ENCODE measurements at regions not wholly inside any gene's neighbourhood (a gene's known extent, or its start where the extent isn't known, plus 50 kb on each side); places are given as distances from the start of the nearest gene placed in this dataset.

- Histone ChIP-seq H2BK120ac (replicated peaks; ENCODE audit: low read depth, low read length) (no peak overlapping the region), H3K23me2 (ENCODE audit: low read depth, low read length) (no peaks in the 10 kb centered on the region), H2BK5ac (ENCODE audit: low read depth, low read length) (no peak overlapping the region), H4K5ac (ENCODE audit: insufficient read length, low read depth, low read length) (no peak overlapping the region), H2BK15ac (ENCODE audit: low read length) (no peak overlapping the region), H3K56ac (replicated peaks; ENCODE audit: insufficient read length, low read depth, low read length) (no peak overlapping the region), H3K27me3 (replicated peaks in 1 of 4; ENCODE audit: control insufficient read depth in 3 of 4, extremely low read depth in 1 of 4, insufficient read depth in 3 of 4, low read length in 3 of 4) (no peaks in the 10 kb centered on the region), H4K20me1 (replicated peaks in 1 of 2; ENCODE audit: control insufficient read depth in 1 of 2, insufficient read depth in 2 of 2, low read length in 2 of 2) (no peaks in the 10 kb centered on the region), H3K9me3 (ENCODE audit: insufficient read depth in 2 of 2, low read depth in 1 of 2, low read length in 1 of 2) (no peaks in the 10 kb centered on the region), H4K8ac (ENCODE audit: extremely low read depth, insufficient read depth, low read length) (no peak overlapping the region), H3K36me3 (ENCODE audit: control insufficient read depth in 2 of 4, insufficient read depth in 4 of 4, low read length in 3 of 4) (no peaks in the 10 kb centered on the region), H3K14ac (ENCODE audit: insufficient read length) (no peak overlapping the region), H3K79me1 (ENCODE audit: low read depth, low read length) (no peaks in the 10 kb centered on the region), H4K91ac (replicated peaks; ENCODE audit: insufficient read length, low read length) (no peak overlapping the region), H3K79me2 (ENCODE audit: control insufficient read depth in 1 of 2, insufficient read depth in 2 of 2, low read length in 2 of 2) (no peaks in the 10 kb centered on the region), H3K9ac (replicated peaks in 1 of 4; ENCODE audit: extremely low read depth in 1 of 4, low read depth in 3 of 4, low read length in 3 of 4) (no peak overlapping the region), H2BK20ac (ENCODE audit: low read length) (no peak overlapping the region), H3K4ac (replicated peaks; ENCODE audit: insufficient read length, low read depth, low read length) (no peak overlapping the region), H3K18ac (ENCODE audit: extremely low read depth, low read length) (no peak overlapping the region), H3K4me2 (ENCODE audit: insufficient read depth in 1 of 2, low read depth in 2 of 2, low read length in 2 of 2) (no peak overlapping the region), H3K27ac (ENCODE audit: low read depth, low read length) (no peak overlapping the region), H2AK5ac (ENCODE audit: low read depth, low read length) (no peak overlapping the region), H3K4me3 (ENCODE audit: extremely low read depth in 1 of 4, insufficient read depth in 2 of 4, low read depth in 3 of 4, low read length in 4 of 4) (no peak overlapping the region), H3K4me1 (replicated peaks in 1 of 4; ENCODE audit: control insufficient read depth in 3 of 4, insufficient read depth in 4 of 4, low read length in 3 of 4) (peaks cover 0 to 7% (median 0%) of the 10 kb centered on the region in 4 experiments; a peak in 1 of 7 replicates), H2AFZ (ENCODE audit: low read length) (peak overlapping the region; percentile 92), H2BK12ac (ENCODE audit: low read depth, low read length) (no peak overlapping the region), H3K23ac (ENCODE audit: insufficient read length) (no peak overlapping the region)
- ChIA-PET CTCF (ENCODE audit: partially characterized antibody) (interaction anchor here (1.3 kb wide), 2 partner anchors 11 to 236 kb away, joined by 3 read pairs; no protein-coding TSS in a partner anchor), POLR2A (ENCODE audit: partially characterized antibody) (no interaction called here)
- no peak for FAIRE-seq
- DNase-seq (ENCODE audit: low read depth in 1 of 2, low spot score in 2 of 2): no peak
- WGBS, 2 experiments (ENCODE audit: extremely low coverage in 1 of 2, insufficient coverage in 1 of 2, insufficient read length in 1 of 2, insufficient replicate concordance in 2 of 2, low coverage in 1 of 2, low lambda C conversion rate in 2 of 2, missing lambda C conversion rate in 1 of 2): 70% methylated on average over 4 of the region's 4 CpGs; no CpG with 5 or more reads in 1 of the 2 experiments
- TF ChIP-seq TAF7 (optimal IDR thresholded peaks at IDR 0.05; ENCODE audit: borderline replicate concordance, low read depth, low read length): no peak
- no peak for TF ChIP-seq CBX8 (IDR thresholded peaks at IDR 0.05; ENCODE audit: borderline replicate concordance, low read depth, low read length)
- TF ChIP-seq RAD21 (IDR thresholded peaks at IDR 0.05 in 1 of 2, conservative IDR thresholded peaks at IDR 0.05 in 1 of 2; ENCODE audit: low read depth in 2 of 2, low read length in 2 of 2): no peak
- no peak for TF ChIP-seq SIX5 (IDR thresholded peaks at IDR 0.05; ENCODE audit: low read depth, low read length)
- no peak for TF ChIP-seq YY1 (IDR thresholded peaks at IDR 0.05; ENCODE audit: low read depth, low read length)
- no peak for TF ChIP-seq NRF1 (IDR thresholded peaks at IDR 0.05; ENCODE audit: low read depth, low read length)
- TF ChIP-seq CREB1 (IDR thresholded peaks at IDR 0.05): no peak
- TF ChIP-seq SP1 (IDR thresholded peaks at IDR 0.05; ENCODE audit: low read depth, low read length): no peak
Observed at GRCh38 chr5:98535901-98536300, 237.6 kb upstream of the RGMB start.

All from H1 (cell line).